Ishikawa (cell line): ENCODE measurements at regions not wholly inside any gene's neighbourhood (a gene's known extent, or its start where the extent isn't known, plus 50 kb on each side); places are given as distances from the start of the nearest gene placed in this dataset.

Experiments used
- EGR1 ChIP-seq: IDR thresholded peaks from 2 replicates; pipeline ENCODE4 v1.6.1; 2012
- EP300 ChIP-seq: IDR thresholded peaks from 2 replicates; pipeline ENCODE4 v1.6.1; 2012; ENCODE audit warnings: borderline replicate concordance
- FOXM1 ChIP-seq: IDR thresholded peaks from 2 replicates; pipeline ENCODE4 v1.6.1; 2012; ENCODE audit warnings: low read depth, borderline replicate concordance
- TAF1 ChIP-seq: IDR thresholded peaks from 2 replicates; pipeline ENCODE4 v1.6.1; 2012; ENCODE audit warnings: low read depth, mild to moderate bottlenecking
- YY1 ChIP-seq: IDR thresholded peaks from 2 replicates; pipeline ENCODE4 v1.6.1; 2012; ENCODE audit warnings: low read depth
- TF ChIP-seq, protein P1 (sequence below): IDR thresholded peaks from 2 replicates; pipeline ENCODE4 v1.6.1; 2012

DNA sequence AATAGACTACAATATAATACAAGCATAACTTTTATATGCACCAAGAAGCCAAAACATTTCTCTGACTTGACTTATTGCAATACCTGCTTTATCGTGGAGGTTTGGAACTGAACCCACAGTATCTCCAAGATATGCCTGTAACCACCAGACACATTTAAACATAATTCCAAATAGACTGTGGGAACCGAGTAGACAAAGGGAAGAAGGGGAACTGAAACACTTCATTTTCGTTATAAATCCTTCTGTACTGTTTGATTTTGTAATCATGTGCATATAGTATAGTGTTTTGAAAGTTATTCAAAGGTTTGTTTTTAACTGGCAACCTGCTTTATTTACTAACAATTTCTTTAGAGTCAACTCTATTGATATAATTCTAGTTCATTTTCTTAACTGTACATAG is 154.9 kb upstream of the BEND6 start:
- TF ChIP-seq EGR1 (no peak), YY1 (no peak), TAF1 (no peak), EP300 (no peak), FOXM1 (no peak)
- TF ChIP-seq, protein P1, sequence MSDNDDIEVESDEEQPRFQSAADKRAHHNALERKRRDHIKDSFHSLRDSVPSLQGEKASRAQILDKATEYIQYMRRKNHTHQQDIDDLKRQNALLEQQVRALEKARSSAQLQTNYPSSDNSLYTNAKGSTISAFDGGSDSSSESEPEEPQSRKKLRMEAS = no peak
